OCI-LY7 (cell line): ENCODE measurements at regions not wholly inside any gene's neighbourhood (a gene's known extent, or its start where the extent isn't known, plus 50 kb on each side); places are given as distances from the start of the nearest gene placed in this dataset.

Source experiments
- BruUV-seq: library from RNA; stranded (reverse); fragments of 400-500 nt; replicated peaks from 2 replicates; lab custom pipeline; 2021; lab: Mats Ljungman, UMichigan
- CTCF ChIA-PET: fragments of 300-600 bp; sonication (Branson Sonifier 250); formaldehyde crosslinking; loops from one replicate; lab custom pipeline; 2022; ENCODE audit warnings: antibody characterized with exemption; ENCODE audit not compliant: unreplicated experiment; lab: Charles Lee
- POLR2A ChIA-PET: fragments of 300-600 bp; sonication (Branson Sonifier 250); formaldehyde crosslinking; loops from one replicate; lab custom pipeline; 2022; ENCODE audit warnings: antibody characterized with exemption; lab: Charles Lee
- DNase-seq: peaks from one replicate; pipeline ENCODE4 v3.0.0-alpha.2; 2015; ENCODE audit warnings: low spot score
- H2AFZ ChIP-seq: fragments of 200-600 bp; sonication (generic), shearing (Covaris generic); 2 replicates; pipeline ENCODE4 v1.6.1; 2014; ENCODE audit warnings: mild to moderate bottlenecking, antibody characterized with exemption, low read length, moderate library complexity
- H3K27ac ChIP-seq: fragments of 200-600 bp; sonication (generic); 2 replicates; pipeline ENCODE4 v1.5.1; 2014; ENCODE audit warnings: mixed run types, low read depth, mild to moderate bottlenecking, moderate library complexity, low read length, inconsistent platforms; ENCODE audit not compliant: poor library complexity, severe bottlenecking
- H3K36me3 ChIP-seq: fragments of 200-600 bp; sonication (generic); 2 replicates; pipeline ENCODE4 v1.6.1; 2014; ENCODE audit warnings: mild to moderate bottlenecking, antibody characterized with exemption, low read length, moderate library complexity, mixed read lengths; ENCODE audit not compliant: insufficient read depth
- H3K4me1 ChIP-seq: fragments of 200-600 bp; sonication (generic); 2 replicates; pipeline ENCODE4 v1.5.1; 2014; ENCODE audit warnings: mild to moderate bottlenecking, low read length; ENCODE audit not compliant: insufficient read depth, poor library complexity, severe bottlenecking
- H3K4me2 ChIP-seq: fragments of 200-600 bp; sonication (generic); 2 replicates; pipeline ENCODE4 v1.6.1; 2014; ENCODE audit warnings: mild to moderate bottlenecking, low read length
- H3K4me3 ChIP-seq: fragments of 200-600 bp; sonication (generic); 2 replicates; pipeline ENCODE4 v1.5.1; 2014; ENCODE audit warnings: mild to moderate bottlenecking, low read depth, low read length; ENCODE audit not compliant: poor library complexity, severe bottlenecking
- H3K79me2 ChIP-seq: fragments of 200-600 bp; sonication (generic); 2 replicates; pipeline ENCODE4 v1.6.1; 2016; ENCODE audit warnings: low read depth, mild to moderate bottlenecking, low read length, moderate library complexity, mixed read lengths; ENCODE audit not compliant: insufficient read depth
- H3K9me2 ChIP-seq: fragments of 200-600 bp; sonication (generic); 2 replicates; pipeline ENCODE4 v1.6.1; 2016; ENCODE audit warnings: mild to moderate bottlenecking, low read length, mixed read lengths; ENCODE audit not compliant: insufficient read depth
- H3K9me3 ChIP-seq: fragments of 200-600 bp; sonication (generic); 2 replicates; pipeline ENCODE4 v1.6.1; 2014; ENCODE audit warnings: mild to moderate bottlenecking, mixed run types, low read length, mixed read lengths
- H4K20me1 ChIP-seq: fragments of 200-600 bp; sonication (generic); 2 replicates; pipeline ENCODE4 v1.6.1; 2014; ENCODE audit warnings: mild to moderate bottlenecking, antibody characterized with exemption, low read length, moderate library complexity, mixed read lengths; ENCODE audit not compliant: insufficient read depth
- CTCF ChIP-seq: fragments of 200-600 bp; sonication (generic); conservative IDR thresholded peaks from 2 replicates; pipeline ENCODE4 v1.5.1; 2014; ENCODE audit warnings: mild to moderate bottlenecking, antibody characterized with exemption, low read length, moderate library complexity, mixed read lengths
- EZH2phosphoT487 ChIP-seq: fragments of 200-600 bp; sonication (generic); IDR thresholded peaks from 2 replicates; pipeline ENCODE4 v1.6.1; 2018; ENCODE audit warnings: low read depth, borderline replicate concordance, mild to moderate bottlenecking, mixed run types, antibody characterized with exemption, low read length, moderate library complexity, mixed read lengths
- intact Hi-C: fragments of 100-400 bp; cut with micrococcal nuclease; formaldehyde crosslinking; loops from one replicate; pipeline ENCODE4 v1.10.0; 2022; ENCODE audit not compliant: unreplicated experiment

GRCh38 chr13:76123548-76123947 is 487.4 kb downstream of the LMO7 start:
- DNase-seq, result no peak
- Histone ChIP-seq H3K9me2 (no peaks in the 10 kb centered on the region), H4K20me1 (no peaks in the 10 kb centered on the region), H3K79me2 (no peaks in the 10 kb centered on the region), H3K9me3 (0 out of 2 replicates have a peak, but pooled peaks cover 7% of the 10 kb centered on the region), H3K4me2 (no peak overlapping the region), H3K4me1 (no peaks in the 10 kb centered on the region), H2AFZ (no peak overlapping the region), H3K27ac (no peak overlapping the region), H3K4me3 (no peak overlapping the region), H3K36me3 (no peaks in the 10 kb centered on the region)
- ChIA-PET POLR2A (no interaction called here), CTCF (no interaction called here)
- intact Hi-C loops, result no loop called here
- BruUV-seq, result no TSS peak
- TF ChIP-seq EZH2phosphoT487, result no peak
- TF ChIP-seq CTCF, result no peak

- H3K4me1 ChIP-seq, result no peaks in the 10 kb centered on the region
- TF ChIP-seq EZH2phosphoT487, result no peak
- TF ChIP-seq CTCF, result no peak
- BruUV-seq, result no TSS peak
- H3K4me3 ChIP-seq, result no peak overlapping the region
- no peaks in the 10 kb centered on the region for H3K36me3 ChIP-seq
- no peaks in the 10 kb centered on the region for H3K9me3 ChIP-seq
- H4K20me1 ChIP-seq, result no peaks in the 10 kb centered on the region
- H2AFZ ChIP-seq, result no peak overlapping the region
- intact Hi-C loops, result no loop called here
- no peak overlapping the region for H3K4me2 ChIP-seq
- no peak for DNase-seq
- ChIA-PET POLR2A (interaction anchor here (0.6 kb wide), 1 partner anchor 122 kb away, joined by 4 read pairs; no protein-coding TSS in a partner anchor), CTCF (no interaction called here)
- no peaks in the 10 kb centered on the region for H3K9me2 ChIP-seq
- H3K79me2 ChIP-seq, result no peaks in the 10 kb centered on the region
- H3K27ac ChIP-seq, result no peak overlapping the region
These were observed 480.7 kb downstream of the LMO7 start for GRCh38 chr13:76116751-76117360.

- Histone ChIP-seq H3K4me1 (no peaks in the 10 kb centered on the region), H3K27ac (no peak overlapping the region), H3K9me3 (no peaks in the 10 kb centered on the region), H3K4me2 (no peak overlapping the region), H3K4me3 (no peak overlapping the region), H3K36me3 (no peaks in the 10 kb centered on the region), H3K79me2 (no peaks in the 10 kb centered on the region), H3K9me2 (no peaks in the 10 kb centered on the region), H2AFZ (no peak overlapping the region), H4K20me1 (no peaks in the 10 kb centered on the region)
- no TSS peak for BruUV-seq
- intact Hi-C loops, result no loop called here
- CTCF ChIA-PET, result no interaction called here
- POLR2A ChIA-PET, result no interaction called here
- TF ChIP-seq CTCF (no peak), EZH2phosphoT487 (no peak)
- DNase-seq, result no peak
These were observed 470.6 kb downstream of the LMO7 start for GRCh38 chr13:76106763-76107162.
